Panc1 (cell line): ENCODE measurements at regions not wholly inside any gene's neighbourhood (a gene's known extent, or its start where the extent isn't known, plus 50 kb on each side); places are given as distances from the start of the nearest gene placed in this dataset.

Experiments used
- POLR2AphosphoS5 ChIP-seq: IDR thresholded peaks from 2 replicates; pipeline ENCODE4 v1.6.1; 2012; ENCODE audit warnings: mild to moderate bottlenecking, low read depth, low read length, moderate library complexity
- SIN3A ChIP-seq: IDR thresholded peaks from 2 replicates; pipeline ENCODE4 v1.6.1; 2012; ENCODE audit warnings: low read depth, mild to moderate bottlenecking, low read length, moderate library complexity, borderline replicate concordance; ENCODE audit not compliant: insufficient read depth
- TF ChIP-seq, protein P1 (sequence below): fragments of 450-650 bp; IDR thresholded peaks from 2 replicates; pipeline ENCODE4 v1.5.1; 2017; ENCODE audit warnings: mild to moderate bottlenecking
- TF ChIP-seq, protein P2 (sequence below), 2 experiments: IDR thresholded peaks; 2 replicates each; pipeline ENCODE4 v1.6.1; 2011 to 2012; ENCODE audit warnings: low read depth in 2 of 2, control low read depth in 1 of 2, low read length in 1 of 2, mild to moderate bottlenecking in 1 of 2, moderate library complexity in 1 of 2; ENCODE audit not compliant: insufficient read depth in 1 of 2

DNA sequence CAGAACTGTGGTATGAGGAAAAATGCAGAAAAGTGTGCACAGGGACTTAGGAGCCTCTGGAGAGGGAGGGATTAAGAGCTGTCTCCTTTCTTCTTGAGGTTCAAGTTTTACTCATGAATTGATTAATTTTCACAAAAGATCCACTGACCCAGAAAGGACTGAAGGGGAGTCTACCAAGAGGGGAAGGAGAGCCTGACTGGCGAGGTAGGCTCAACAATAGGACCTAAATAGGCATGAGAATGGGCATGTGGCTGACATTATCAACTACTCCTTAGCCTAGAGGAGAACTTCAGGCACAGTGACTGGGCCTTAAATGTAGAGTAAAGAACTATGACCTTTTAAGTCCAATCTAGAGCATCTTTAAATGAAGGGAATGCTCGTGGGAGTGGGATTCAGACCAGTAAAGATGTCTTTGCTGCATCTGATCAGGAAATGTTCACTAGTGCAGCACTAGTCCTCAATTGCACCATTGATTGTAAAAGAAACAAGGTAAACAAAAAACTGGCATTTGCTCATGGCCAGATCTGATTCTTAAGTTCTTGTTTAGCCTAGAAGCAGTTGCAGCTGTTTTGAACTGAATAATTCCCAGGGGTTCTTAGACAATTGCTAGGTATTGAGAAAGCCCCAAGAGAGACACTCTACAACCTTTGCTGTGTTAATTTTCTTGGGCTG, 135.6 kb downstream of the RAB38 start:
- TF ChIP-seq, protein P1, sequence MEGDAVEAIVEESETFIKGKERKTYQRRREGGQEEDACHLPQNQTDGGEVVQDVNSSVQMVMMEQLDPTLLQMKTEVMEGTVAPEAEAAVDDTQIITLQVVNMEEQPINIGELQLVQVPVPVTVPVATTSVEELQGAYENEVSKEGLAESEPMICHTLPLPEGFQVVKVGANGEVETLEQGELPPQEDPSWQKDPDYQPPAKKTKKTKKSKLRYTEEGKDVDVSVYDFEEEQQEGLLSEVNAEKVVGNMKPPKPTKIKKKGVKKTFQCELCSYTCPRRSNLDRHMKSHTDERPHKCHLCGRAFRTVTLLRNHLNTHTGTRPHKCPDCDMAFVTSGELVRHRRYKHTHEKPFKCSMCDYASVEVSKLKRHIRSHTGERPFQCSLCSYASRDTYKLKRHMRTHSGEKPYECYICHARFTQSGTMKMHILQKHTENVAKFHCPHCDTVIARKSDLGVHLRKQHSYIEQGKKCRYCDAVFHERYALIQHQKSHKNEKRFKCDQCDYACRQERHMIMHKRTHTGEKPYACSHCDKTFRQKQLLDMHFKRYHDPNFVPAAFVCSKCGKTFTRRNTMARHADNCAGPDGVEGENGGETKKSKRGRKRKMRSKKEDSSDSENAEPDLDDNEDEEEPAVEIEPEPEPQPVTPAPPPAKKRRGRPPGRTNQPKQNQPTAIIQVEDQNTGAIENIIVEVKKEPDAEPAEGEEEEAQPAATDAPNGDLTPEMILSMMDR: no peak
- no peak for TF ChIP-seq SIN3A
- TF ChIP-seq POLR2AphosphoS5: no peak
- TF ChIP-seq, protein P2, sequence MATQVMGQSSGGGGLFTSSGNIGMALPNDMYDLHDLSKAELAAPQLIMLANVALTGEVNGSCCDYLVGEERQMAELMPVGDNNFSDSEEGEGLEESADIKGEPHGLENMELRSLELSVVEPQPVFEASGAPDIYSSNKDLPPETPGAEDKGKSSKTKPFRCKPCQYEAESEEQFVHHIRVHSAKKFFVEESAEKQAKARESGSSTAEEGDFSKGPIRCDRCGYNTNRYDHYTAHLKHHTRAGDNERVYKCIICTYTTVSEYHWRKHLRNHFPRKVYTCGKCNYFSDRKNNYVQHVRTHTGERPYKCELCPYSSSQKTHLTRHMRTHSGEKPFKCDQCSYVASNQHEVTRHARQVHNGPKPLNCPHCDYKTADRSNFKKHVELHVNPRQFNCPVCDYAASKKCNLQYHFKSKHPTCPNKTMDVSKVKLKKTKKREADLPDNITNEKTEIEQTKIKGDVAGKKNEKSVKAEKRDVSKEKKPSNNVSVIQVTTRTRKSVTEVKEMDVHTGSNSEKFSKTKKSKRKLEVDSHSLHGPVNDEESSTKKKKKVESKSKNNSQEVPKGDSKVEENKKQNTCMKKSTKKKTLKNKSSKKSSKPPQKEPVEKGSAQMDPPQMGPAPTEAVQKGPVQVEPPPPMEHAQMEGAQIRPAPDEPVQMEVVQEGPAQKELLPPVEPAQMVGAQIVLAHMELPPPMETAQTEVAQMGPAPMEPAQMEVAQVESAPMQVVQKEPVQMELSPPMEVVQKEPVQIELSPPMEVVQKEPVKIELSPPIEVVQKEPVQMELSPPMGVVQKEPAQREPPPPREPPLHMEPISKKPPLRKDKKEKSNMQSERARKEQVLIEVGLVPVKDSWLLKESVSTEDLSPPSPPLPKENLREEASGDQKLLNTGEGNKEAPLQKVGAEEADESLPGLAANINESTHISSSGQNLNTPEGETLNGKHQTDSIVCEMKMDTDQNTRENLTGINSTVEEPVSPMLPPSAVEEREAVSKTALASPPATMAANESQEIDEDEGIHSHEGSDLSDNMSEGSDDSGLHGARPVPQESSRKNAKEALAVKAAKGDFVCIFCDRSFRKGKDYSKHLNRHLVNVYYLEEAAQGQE (IDR thresholded peaks at IDR 0.05; ENCODE audit: insufficient read depth in 1 of 2, low read depth in 2 of 2, low read length in 1 of 2): no peak
